SU-DHL-6 (cell line): ENCODE measurements at regions not wholly inside any gene's neighbourhood (a gene's known extent, or its start where the extent isn't known, plus 50 kb on each side); places are given as distances from the start of the nearest gene placed in this dataset.

Experiments
- EZH2phosphoT487 ChIP-seq: fragments of 200-600 bp; sonication (generic), shearing (Covaris generic); conservative IDR thresholded peaks from 2 replicates; pipeline ENCODE4 v1.6.1; 2018; ENCODE audit warnings: mild to moderate bottlenecking, antibody characterized with exemption, low read length, moderate library complexity, mixed read lengths
- TF ChIP-seq, protein P1 (sequence below): fragments of 200-600 bp; sonication (generic); IDR thresholded peaks from one replicate; pipeline ENCODE4 v1.5.1; 2017; ENCODE audit warnings: antibody characterized with exemption, mild to moderate bottlenecking, low read length, moderate library complexity; ENCODE audit not compliant: insufficient read depth, poor library complexity, severe bottlenecking

DNA sequence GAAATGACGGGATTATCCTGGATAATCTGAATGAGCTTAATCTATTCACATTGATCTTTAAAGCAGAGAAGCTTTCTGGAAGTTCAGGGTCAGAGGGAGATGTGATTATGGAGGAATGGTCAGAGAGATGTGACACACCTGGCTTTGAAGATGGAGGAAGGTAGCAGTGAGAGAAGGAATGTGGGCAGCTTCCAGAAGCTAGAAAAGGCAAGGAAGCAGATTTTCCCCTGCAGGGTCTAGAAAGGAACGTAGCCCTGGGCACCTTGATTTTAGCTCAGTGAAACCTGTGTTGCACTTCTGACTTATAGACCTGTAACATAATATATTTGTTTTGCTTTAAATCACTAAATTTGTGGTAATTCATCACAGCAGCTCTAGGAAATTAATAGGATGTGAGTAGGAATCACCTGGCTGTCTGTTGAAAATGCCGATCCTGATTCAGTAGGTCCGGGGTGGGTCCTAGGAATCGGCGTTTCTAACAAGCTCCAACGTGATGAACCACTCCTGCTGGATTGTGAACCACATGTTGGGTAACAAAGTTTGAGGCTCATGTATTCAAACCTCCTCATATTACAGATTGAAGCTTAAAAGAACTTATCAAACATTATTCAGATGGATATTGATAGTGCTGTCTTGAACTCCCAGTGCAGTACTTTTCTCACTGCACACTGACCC, 157.0 kb downstream of the GJA1 start:
- TF ChIP-seq, protein P1, sequence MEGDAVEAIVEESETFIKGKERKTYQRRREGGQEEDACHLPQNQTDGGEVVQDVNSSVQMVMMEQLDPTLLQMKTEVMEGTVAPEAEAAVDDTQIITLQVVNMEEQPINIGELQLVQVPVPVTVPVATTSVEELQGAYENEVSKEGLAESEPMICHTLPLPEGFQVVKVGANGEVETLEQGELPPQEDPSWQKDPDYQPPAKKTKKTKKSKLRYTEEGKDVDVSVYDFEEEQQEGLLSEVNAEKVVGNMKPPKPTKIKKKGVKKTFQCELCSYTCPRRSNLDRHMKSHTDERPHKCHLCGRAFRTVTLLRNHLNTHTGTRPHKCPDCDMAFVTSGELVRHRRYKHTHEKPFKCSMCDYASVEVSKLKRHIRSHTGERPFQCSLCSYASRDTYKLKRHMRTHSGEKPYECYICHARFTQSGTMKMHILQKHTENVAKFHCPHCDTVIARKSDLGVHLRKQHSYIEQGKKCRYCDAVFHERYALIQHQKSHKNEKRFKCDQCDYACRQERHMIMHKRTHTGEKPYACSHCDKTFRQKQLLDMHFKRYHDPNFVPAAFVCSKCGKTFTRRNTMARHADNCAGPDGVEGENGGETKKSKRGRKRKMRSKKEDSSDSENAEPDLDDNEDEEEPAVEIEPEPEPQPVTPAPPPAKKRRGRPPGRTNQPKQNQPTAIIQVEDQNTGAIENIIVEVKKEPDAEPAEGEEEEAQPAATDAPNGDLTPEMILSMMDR: no peak
- no peak for TF ChIP-seq EZH2phosphoT487
